ENCODE measurements at regions not wholly inside any gene's neighbourhood (a gene's known extent, or its start where the extent isn't known, plus 50 kb on each side); places are given as distances from the start of the nearest gene placed in this dataset.

DNA sequence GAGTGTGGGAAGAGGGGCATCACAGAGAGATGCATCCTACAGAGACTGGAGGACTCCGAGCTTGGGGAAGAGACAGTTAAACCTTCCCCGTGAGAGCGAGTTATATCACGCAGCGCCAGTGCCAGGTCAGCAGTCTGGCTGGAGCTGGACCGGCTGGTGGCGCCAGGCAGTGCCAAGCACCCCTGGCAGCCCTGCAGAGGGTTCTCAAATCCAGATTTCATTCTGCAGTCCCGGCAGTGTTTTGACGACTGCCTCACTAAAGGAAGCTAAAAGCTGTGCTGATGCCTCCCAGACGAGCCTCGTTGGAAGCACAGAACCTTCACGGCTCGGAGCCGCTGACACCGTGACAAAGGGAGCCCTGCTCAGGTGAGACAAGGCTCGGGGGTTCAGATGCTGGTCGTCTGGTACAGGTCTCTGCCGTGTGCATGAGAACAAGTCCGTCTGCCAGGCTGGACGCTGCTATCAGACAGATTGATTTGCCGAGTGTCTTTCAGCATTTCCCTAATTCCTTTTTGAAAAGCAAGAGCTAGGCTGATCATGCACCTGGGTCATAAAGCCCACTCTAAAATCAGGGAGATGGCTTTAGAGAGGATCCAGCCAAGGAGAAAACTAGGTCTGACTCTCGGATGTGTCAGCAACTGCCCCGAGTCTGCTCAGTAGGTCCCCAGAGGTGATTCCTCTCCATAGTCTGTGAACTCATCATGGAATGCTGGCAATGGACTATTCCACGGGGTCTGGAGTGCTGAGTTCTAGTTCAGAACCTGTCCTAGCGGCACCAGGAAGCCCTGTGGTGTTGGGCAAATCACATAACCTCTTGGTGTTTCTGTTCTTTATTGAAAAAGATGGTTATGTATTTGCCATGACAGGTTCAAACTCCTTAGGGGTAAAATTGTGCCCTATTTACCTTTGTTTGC is 240.6 kb downstream of the SOX11 start:
- no peak overlapping the region for H3K4me3 Mint-ChIP-seq
- H3K27ac Mint-ChIP-seq: no peak overlapping the region

DNA sequence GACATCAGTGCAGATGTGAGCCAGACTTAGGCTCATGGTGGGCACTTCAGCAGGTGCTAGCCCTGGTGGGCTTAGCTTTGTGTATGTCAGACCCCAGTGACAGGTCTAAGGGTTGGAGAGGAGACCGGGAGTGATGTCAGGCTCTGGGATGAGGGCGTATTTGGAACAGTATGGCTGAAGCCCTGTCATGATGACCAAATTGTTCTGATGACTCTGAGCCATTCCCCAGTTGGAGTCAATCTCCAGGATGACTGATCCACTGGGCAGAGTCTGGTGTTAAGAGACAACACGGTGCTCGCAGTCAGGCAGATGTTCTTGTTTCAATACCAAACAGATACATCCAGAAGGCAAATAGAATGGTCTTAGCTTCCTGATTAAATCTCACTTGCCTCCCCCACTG is 241.5 kb downstream of the SOX11 start:
- intact Hi-C loops (cut with micrococcal nuclease): no loop called here
- CTCF ChIA-PET: no interaction called here
- H3K27ac Mint-ChIP-seq: no peak overlapping the region
- peaks cover 7% of the 10 kb centered on the region for H3K9me3 Mint-ChIP-seq
- H3K36me3 Mint-ChIP-seq (ENCODE audit: low read depth): no peaks in the 10 kb centered on the region
- DNase-seq: no peak
- no peaks in the 10 kb centered on the region for H3K4me1 Mint-ChIP-seq (ENCODE audit: low read depth)
- no peaks in the 10 kb centered on the region for H3K27me3 Mint-ChIP-seq (ENCODE audit: low read depth)
- no peak overlapping the region for H3K4me3 Mint-ChIP-seq

More for the DNA sequence above, 240.6 kb downstream of the SOX11 start:
- no peak for DNase-seq
- Mint-ChIP-seq H3K27me3 (ENCODE audit: low read depth) (no peaks in the 10 kb centered on the region), H3K4me1 (ENCODE audit: low read depth) (no peaks in the 10 kb centered on the region), H3K9me3 (peaks cover 9% of the 10 kb centered on the region), H3K36me3 (ENCODE audit: low read depth) (no peaks in the 10 kb centered on the region)
- CTCF ChIA-PET: no interaction called here
- intact Hi-C loops (cut with micrococcal nuclease): no loop called here

DNA sequence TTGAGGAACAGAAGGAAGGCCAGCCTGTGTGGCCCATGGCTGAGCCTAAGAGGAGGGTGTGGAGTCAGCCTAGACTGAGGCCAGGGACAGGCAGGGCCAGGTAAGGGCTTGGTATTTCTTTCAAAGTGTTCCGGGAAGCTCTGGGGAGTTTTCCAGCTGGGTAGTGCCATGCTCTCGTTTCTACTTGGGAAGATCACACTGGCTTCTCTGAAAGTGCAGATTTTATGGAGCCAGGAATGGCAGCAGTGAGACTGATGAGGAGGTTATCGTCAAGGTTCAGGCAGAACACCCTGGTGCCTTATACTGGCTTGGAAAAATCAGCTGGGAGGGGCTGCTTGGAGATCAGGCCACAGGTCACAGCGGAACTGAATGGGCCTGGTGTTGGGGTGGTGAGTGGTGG is 245.1 kb downstream of the SOX11 start:
- Mint-ChIP-seq H3K27ac (no peak overlapping the region), H3K36me3 (ENCODE audit: low read depth) (no peaks in the 10 kb centered on the region), H3K9me3 (peaks cover 4% of the 10 kb centered on the region), H3K27me3 (ENCODE audit: low read depth) (no peaks in the 10 kb centered on the region), H3K4me3 (no peak overlapping the region), H3K4me1 (ENCODE audit: low read depth) (no peaks in the 10 kb centered on the region)
- intact Hi-C loops (cut with micrococcal nuclease): no loop called here
- CTCF ChIA-PET: no interaction called here
- DNase-seq: no peak

DNA sequence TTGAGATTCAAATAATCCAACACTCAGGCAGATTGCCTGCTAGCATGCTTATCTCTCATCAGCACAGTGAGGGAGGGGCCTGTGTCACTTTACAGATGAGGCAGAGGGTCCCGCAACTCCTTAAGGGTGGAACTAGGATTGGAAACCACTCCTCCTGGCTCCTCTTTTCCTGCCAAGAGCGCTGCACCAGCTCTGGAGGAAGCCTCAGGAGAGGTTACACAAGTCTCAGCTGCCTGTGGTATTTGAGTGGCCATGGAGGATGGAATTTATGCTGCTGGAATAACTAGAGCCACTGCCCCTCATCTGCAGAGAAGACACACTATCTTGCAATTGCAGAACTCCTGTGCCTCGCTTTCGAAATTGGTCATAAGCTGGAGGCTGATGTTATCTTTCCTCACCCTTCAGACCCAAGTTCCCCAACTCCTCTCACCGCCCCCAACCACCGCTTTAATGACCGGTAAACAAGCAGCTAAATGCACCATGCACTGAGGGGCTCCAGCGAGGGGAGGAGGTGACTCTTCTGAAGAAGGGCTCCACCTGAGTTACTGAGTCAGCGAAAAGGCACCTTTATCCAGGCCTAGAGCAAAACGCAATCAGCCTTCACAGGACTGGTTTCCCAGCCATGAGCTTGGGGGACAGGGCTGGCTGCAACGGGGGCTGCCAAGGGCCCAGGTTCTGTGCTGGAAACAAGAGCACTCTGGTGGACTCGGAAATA is 245.8 kb downstream of the SOX11 start:
- no peak overlapping the region for H3K4me3 Mint-ChIP-seq
- intact Hi-C loops (cut with micrococcal nuclease): no loop called here
- no peak overlapping the region for H3K27ac Mint-ChIP-seq
- no peaks in the 10 kb centered on the region for H3K27me3 Mint-ChIP-seq (ENCODE audit: low read depth)
- H3K9me3 Mint-ChIP-seq: peaks cover 4% of the 10 kb centered on the region
- no peak for DNase-seq
- no peaks in the 10 kb centered on the region for H3K4me1 Mint-ChIP-seq (ENCODE audit: low read depth)
- H3K36me3 Mint-ChIP-seq (ENCODE audit: low read depth): no peaks in the 10 kb centered on the region
- CTCF ChIA-PET: no interaction called here

DNA sequence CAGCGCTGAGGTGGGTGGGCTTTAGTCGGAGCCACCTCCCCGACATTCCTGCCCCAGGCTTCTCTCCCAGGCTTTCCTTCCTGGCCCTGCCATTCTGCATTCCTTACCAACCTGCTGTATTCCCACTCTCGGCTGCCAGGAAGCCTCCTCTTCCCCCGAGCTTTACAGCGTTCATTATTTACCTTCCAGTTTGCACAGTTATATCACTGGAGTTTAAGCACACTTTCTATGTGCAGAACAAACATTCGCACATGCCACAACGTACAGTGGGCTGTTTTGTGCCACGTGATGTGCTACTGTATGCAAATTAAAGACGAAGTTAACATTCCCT is 246.3 kb downstream of the SOX11 start:
- H3K4me3 Mint-ChIP-seq: no peak overlapping the region
- H3K27me3 Mint-ChIP-seq (ENCODE audit: low read depth): no peaks in the 10 kb centered on the region
- H3K4me1 Mint-ChIP-seq (ENCODE audit: low read depth): no peaks in the 10 kb centered on the region
- DNase-seq: no peak
- no peaks in the 10 kb centered on the region for H3K36me3 Mint-ChIP-seq (ENCODE audit: low read depth)
- H3K9me3 Mint-ChIP-seq: peaks cover 4% of the 10 kb centered on the region
- intact Hi-C loops (cut with micrococcal nuclease): no loop called here
- CTCF ChIA-PET: no interaction called here
- H3K27ac Mint-ChIP-seq: no peak overlapping the region

DNA sequence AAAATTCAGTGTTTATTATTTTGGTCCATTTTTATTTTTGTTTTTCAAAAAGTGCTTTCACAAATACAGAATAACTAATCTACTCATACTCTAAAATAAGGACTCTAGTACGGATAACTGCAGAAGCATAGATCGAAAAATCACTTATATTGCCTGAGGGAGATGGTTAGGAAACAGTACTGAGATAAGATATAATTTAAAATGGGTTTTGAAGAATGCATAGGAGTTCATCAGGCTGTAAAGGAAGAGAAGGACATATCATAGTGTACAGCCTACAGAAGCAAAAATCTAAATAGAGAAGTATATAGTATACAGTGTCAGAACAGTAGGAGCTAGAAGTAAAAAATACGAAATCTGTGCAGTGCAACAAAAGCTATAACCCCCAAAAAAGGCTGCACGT is 247.4 kb downstream of the SOX11 start:
- H3K4me1 Mint-ChIP-seq (ENCODE audit: low read depth): no peaks in the 10 kb centered on the region
- H3K4me3 Mint-ChIP-seq: no peak overlapping the region

DNA sequence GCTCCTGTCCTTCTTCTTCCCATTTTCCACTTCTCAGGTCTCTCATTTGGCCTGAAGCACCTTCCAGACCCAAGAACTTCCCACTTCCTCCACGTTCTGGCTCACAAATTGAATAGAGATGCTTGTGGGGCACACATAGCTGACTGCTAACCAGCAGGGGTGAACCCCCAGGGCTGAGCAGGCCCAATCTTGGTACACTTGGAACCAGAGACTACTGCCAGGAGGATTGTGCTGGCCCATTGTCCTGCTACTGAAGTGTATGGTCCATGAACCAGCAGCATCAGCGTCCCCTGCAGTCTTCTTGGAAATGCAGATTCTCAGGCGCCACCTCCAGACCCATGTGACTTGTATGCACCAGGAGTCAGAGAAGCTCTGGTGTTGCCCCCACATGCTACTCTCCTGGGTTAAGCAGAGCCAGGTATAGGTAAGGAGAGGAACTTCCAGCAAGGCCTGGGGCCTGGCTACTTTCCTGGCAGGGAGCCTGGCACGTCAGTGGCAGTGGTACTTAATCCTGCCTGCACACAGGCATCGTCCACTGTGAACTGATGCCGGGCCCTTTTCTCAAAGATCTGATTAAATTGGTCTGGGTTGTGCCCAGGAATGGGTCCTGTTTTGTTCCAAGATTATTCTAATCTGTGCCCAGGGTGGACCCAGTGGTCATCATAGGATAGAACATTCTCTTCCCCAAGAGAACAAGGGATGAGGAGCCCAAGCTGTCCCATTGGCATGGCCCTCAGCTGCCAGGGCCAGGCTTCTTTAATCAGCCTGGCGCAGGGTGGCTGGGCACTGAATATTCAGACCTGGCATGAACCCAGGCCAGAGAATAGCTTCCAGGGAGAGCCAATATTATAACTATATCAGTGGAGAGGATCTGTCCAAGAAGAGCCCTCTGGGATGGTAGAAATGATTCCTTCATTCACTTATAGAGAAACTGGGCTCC is 248.7 kb downstream of the SOX11 start:
- no peaks in the 10 kb centered on the region for H3K27me3 Mint-ChIP-seq (ENCODE audit: low read depth)
- CTCF ChIA-PET: no interaction called here
- no peaks in the 10 kb centered on the region for H3K36me3 Mint-ChIP-seq (ENCODE audit: low read depth)
- no peak for DNase-seq
- H3K4me1 Mint-ChIP-seq (ENCODE audit: low read depth): no peaks in the 10 kb centered on the region
- H3K4me3 Mint-ChIP-seq: no peak overlapping the region
- H3K27ac Mint-ChIP-seq: no peak overlapping the region
- intact Hi-C loops (cut with micrococcal nuclease): no loop called here
- no peaks in the 10 kb centered on the region for H3K9me3 Mint-ChIP-seq

More for the DNA sequence above, 247.4 kb downstream of the SOX11 start:
- CTCF ChIA-PET: no interaction called here
- H3K27me3 Mint-ChIP-seq (ENCODE audit: low read depth): no peaks in the 10 kb centered on the region
- no peak overlapping the region for H3K27ac Mint-ChIP-seq
- H3K36me3 Mint-ChIP-seq (ENCODE audit: low read depth): no peaks in the 10 kb centered on the region
- intact Hi-C loops (cut with micrococcal nuclease): no loop called here
- DNase-seq: no peak
- H3K9me3 Mint-ChIP-seq: no peaks in the 10 kb centered on the region

DNA sequence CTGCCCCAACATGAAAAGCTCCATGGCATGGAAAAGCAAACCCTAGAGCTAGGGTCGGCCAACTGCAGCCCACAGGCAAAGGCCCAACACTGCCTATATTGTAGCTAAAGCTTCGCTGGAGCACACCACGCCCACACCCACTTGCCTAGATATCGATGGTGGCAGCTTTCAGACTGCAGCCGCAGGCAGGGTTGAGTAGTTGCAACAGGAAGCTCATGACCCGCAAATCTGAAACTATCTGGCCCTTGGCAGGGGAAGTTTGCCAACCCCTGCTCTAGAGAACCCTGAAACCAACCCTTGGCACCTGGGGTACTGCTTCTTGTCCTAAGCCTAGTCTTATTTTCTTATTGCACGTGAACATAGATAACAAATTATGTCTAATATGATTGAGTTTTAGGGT is 250.0 kb downstream of the SOX11 start:
- Mint-ChIP-seq H3K4me1 (ENCODE audit: low read depth) (no peaks in the 10 kb centered on the region), H3K27me3 (ENCODE audit: low read depth) (no peaks in the 10 kb centered on the region), H3K9me3 (no peaks in the 10 kb centered on the region), H3K36me3 (ENCODE audit: low read depth) (no peaks in the 10 kb centered on the region), H3K4me3 (no peak overlapping the region), H3K27ac (no peak overlapping the region)
- CTCF ChIA-PET: no interaction called here
- intact Hi-C loops (cut with micrococcal nuclease): no loop called here
- no peak for DNase-seq

DNA sequence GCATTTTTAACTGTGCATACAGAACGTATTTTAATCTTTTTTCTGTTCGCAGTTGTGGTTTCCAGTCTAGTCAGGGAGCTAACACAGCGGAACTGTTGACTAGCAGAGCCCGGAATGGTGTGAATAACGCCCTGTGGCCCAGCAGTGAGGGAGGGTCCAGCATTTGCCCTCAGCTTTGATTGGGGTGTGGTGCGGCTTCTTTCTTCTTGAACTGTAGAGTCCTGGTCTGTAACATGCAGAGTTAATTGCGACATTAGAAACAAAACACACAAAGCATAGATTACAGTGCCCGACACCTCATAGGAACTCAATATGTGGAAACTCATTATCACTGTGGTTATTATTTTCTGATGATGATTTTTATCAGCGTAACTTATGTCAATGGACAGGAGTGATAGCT is 253.6 kb downstream of the SOX11 start:
- H3K9me3 Mint-ChIP-seq: no peaks in the 10 kb centered on the region
- no peaks in the 10 kb centered on the region for H3K27me3 Mint-ChIP-seq (ENCODE audit: low read depth)
- no peak overlapping the region for H3K27ac Mint-ChIP-seq
- no peaks in the 10 kb centered on the region for H3K4me1 Mint-ChIP-seq (ENCODE audit: low read depth)
- CTCF ChIA-PET: no interaction called here
- DNase-seq: no peak
- intact Hi-C loops (cut with micrococcal nuclease): no loop called here
- H3K36me3 Mint-ChIP-seq (ENCODE audit: low read depth): no peaks in the 10 kb centered on the region
- H3K4me3 Mint-ChIP-seq: no peak overlapping the region

DNA sequence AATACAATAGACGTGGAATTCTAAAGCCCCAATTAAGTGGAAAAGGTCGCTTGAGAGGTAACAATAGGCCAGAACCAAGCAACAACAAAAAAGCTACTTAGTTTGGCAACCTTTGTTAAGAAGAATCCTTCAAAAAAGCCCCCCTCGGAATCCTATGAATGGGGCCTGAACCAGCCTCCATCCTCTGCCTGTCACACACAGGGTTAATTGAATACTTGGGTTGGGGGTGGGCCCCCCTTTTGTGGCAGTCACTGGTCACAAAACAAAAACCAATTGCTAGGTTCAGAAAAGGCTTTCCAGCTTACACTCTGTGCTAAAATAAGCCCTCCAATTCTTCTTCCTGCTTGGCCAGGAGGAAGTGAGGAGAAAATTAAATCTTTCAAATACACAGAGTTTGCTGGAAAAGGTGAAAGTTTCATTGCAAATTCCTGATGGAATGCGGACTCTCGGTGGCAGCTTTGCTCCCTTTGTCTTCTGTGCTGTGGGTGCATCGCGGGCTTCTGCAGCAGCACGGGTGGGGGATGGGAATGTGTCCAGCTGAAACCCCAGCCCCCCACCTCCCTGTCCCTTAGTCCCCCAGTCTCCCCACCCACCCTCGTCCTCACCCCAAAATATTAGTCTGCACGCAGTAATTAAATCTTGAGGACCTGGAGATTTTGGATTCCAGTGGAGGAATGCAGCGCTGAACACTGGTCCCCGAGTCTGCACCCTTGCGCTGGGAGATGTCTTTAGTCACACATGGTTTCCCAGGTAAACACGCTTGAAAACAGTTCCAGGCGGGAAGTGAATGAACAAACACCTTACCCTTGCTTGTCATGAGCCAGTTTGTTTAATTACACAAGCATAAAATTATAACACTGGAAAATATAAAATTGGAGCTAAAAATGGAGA is 254.3 kb downstream of the SOX11 start:
- intact Hi-C loops (cut with micrococcal nuclease): no loop called here
- Mint-ChIP-seq H3K9me3 (no peaks in the 10 kb centered on the region), H3K27me3 (ENCODE audit: low read depth) (no peaks in the 10 kb centered on the region), H3K4me1 (ENCODE audit: low read depth) (no peaks in the 10 kb centered on the region), H3K4me3 (no peak overlapping the region), H3K27ac (no peak overlapping the region), H3K36me3 (ENCODE audit: low read depth) (no peaks in the 10 kb centered on the region)
- no peak for DNase-seq
- CTCF ChIA-PET: no interaction called here

DNA sequence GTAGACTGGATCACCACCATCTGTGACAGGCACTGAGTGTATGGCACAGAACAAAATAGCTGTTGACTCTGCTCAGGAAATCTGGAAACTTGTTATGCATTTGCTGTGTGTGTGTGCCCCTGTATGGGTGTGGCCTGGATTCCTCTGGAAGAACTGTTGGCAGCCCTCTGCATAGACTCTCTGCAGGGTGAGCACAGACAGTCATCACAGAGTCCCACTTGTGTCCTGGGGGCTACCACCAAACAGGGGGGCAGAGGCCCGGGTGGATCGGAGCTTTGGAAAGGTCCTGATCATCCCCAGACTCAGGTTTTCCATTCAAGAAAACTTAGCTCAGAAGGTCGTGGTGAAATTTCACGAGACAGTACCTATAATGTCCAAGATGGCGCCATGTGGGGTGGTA is 258.6 kb downstream of the SOX11 start:
- H3K4me1 Mint-ChIP-seq (ENCODE audit: low read depth): no peaks in the 10 kb centered on the region
- intact Hi-C loops (cut with micrococcal nuclease): no loop called here
- CTCF ChIA-PET: no interaction called here
- no peak overlapping the region for H3K27ac Mint-ChIP-seq
- no peaks in the 10 kb centered on the region for H3K27me3 Mint-ChIP-seq (ENCODE audit: low read depth)
- no peaks in the 10 kb centered on the region for H3K36me3 Mint-ChIP-seq (ENCODE audit: low read depth)
- DNase-seq: no peak
- peaks cover 4% of the 10 kb centered on the region for H3K9me3 Mint-ChIP-seq
- no peak overlapping the region for H3K4me3 Mint-ChIP-seq

DNA sequence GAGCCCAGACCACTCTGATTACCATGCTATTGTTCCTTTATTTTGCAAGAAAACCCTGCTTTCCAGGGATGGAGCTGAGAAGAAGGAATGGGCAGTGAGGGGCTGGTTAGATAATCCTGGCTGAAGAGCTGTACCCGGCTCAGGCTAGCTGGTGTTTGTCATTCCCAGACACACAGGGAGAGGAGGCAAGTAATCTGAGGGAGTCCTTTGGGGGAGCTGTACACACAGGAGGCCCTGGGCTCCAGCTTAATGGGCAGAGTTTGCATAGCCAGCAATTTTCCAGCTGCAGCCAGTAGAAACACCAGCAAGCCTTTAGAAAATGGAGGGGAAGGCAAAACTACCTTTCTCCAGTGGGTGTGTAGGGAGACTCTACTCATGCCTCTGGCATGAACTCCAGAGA is 259.3 kb downstream of the SOX11 start:
- H3K4me1 Mint-ChIP-seq (ENCODE audit: low read depth): no peaks in the 10 kb centered on the region
- no peaks in the 10 kb centered on the region for H3K36me3 Mint-ChIP-seq (ENCODE audit: low read depth)
- CTCF ChIA-PET: no interaction called here
- intact Hi-C loops (cut with micrococcal nuclease): no loop called here
- DNase-seq: no peak
- no peak overlapping the region for H3K4me3 Mint-ChIP-seq
- H3K9me3 Mint-ChIP-seq: peaks cover 4% of the 10 kb centered on the region
- no peak overlapping the region for H3K27ac Mint-ChIP-seq
- no peaks in the 10 kb centered on the region for H3K27me3 Mint-ChIP-seq (ENCODE audit: low read depth)

Measured in activated naive CD4-positive, alpha-beta T cell treated with anti-CD3 and anti-CD28 coated beads for 36 hours (primary cell).